Loucy (cell line): ENCODE measurements at regions not wholly inside any gene's neighbourhood (a gene's known extent, or its start where the extent isn't known, plus 50 kb on each side); places are given as distances from the start of the nearest gene placed in this dataset.

Experiments
- H2AFZ ChIP-seq: fragments of 200-600 bp; sonication (generic); 2 replicates; pipeline ENCODE4 v1.6.0; 2016; ENCODE audit warnings: antibody characterized with exemption, mild to moderate bottlenecking, low read length, moderate library complexity
- H3F3A ChIP-seq: fragments of 200-600 bp; 2 replicates; pipeline ENCODE4 v1.6.0; 2016; ENCODE audit warnings: antibody characterized with exemption, low read depth, mild to moderate bottlenecking
- H3K27me3 ChIP-seq: fragments of 200-600 bp; sonication (generic); 2 replicates; pipeline ENCODE4 v1.6.1; 2014; ENCODE audit warnings: low read length, mild to moderate bottlenecking; ENCODE audit not compliant: insufficient read depth, poor library complexity, severe bottlenecking
- H3K36me3 ChIP-seq: fragments of 200-600 bp; sonication (generic); 2 replicates; pipeline ENCODE4 v1.6.1; 2016; ENCODE audit warnings: low read length; ENCODE audit not compliant: insufficient read depth
- H3K4me1 ChIP-seq: fragments of 200-600 bp; sonication (generic); 2 replicates; pipeline ENCODE4 v1.5.1; 2014; ENCODE audit warnings: low read length, mild to moderate bottlenecking; ENCODE audit not compliant: insufficient read depth, poor library complexity, severe bottlenecking
- H3K4me2 ChIP-seq: fragments of 200-600 bp; sonication (generic); 2 replicates; pipeline ENCODE4 v1.6.0; 2014; ENCODE audit warnings: antibody characterized with exemption, low read length, low read depth, mild to moderate bottlenecking; ENCODE audit not compliant: poor library complexity, severe bottlenecking
- H3K4me3 ChIP-seq: fragments of 200-600 bp; sonication (generic); 2 replicates; pipeline ENCODE4 v1.5.1; 2014; ENCODE audit warnings: low read length, mild to moderate bottlenecking, mixed read lengths; ENCODE audit not compliant: poor library complexity, severe bottlenecking
- H3K79me2 ChIP-seq: fragments of 200-600 bp; sonication (generic); 2 replicates; pipeline ENCODE4 v1.6.1; 2014; ENCODE audit warnings: low read length; ENCODE audit not compliant: insufficient read depth
- H3K9ac ChIP-seq: fragments of 200-600 bp; sonication (generic); 2 replicates; pipeline ENCODE4 v1.6.0; 2014; ENCODE audit warnings: mild to moderate bottlenecking, low read depth, low read length, moderate library complexity; ENCODE audit not compliant: poor library complexity, severe bottlenecking
- H3K9me2 ChIP-seq: fragments of 200-600 bp; sonication (generic); replicated peaks from 2 replicates; pipeline ENCODE4 v1.6.1; 2016; ENCODE audit warnings: low read depth, low read length, mixed read lengths
- H3K9me3 ChIP-seq: fragments of 200-600 bp; sonication (generic); 2 replicates; pipeline ENCODE4 v1.6.1; 2014; ENCODE audit warnings: mild to moderate bottlenecking, antibody characterized with exemption, low read length, low read depth; ENCODE audit not compliant: insufficient read depth
- H4K20me1 ChIP-seq: fragments of 200-600 bp; sonication (generic); 2 replicates; pipeline ENCODE4 v1.6.0; 2014; ENCODE audit warnings: antibody characterized with exemption, low read length, mild to moderate bottlenecking; ENCODE audit not compliant: insufficient read depth, poor library complexity, severe bottlenecking
- EZH2phosphoT487 ChIP-seq: fragments of 200-600 bp; IDR thresholded peaks from 2 replicates; pipeline ENCODE4 v1.6.1; 2018; ENCODE audit warnings: antibody characterized with exemption, mild to moderate bottlenecking, moderate library complexity, borderline replicate concordance
- TF ChIP-seq, protein P1 (sequence below): fragments of 200-600 bp; sonication (generic); conservative IDR thresholded peaks from 2 replicates; pipeline ENCODE4 v1.5.1; 2014; ENCODE audit warnings: mild to moderate bottlenecking, antibody characterized with exemption, low read length

DNA sequence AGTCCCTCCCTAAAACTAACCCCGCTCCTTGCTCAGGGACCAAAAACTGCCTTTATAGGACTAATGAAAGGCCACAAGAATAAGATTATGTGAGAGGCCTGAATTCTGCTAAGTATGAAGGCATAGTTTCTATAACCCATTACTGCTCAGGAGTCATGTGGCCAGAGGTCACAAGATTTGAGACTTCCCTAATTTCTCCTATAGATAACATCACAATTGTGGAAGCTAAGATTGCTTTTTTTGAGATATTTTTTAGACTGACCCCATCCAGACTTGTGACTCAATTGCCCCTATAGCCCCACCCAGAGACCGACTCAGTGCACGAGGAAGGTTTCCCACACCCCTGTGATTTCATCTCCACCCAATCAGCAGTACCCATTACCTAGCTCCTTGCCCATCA, 504.1 kb upstream of the GOT2 start:
- Histone ChIP-seq H3K4me3 (no peak overlapping the region), H3K4me2 (no peak overlapping the region), H2AFZ (no peak overlapping the region), H3F3A (no peaks in the 10 kb centered on the region), H3K9ac (no peak overlapping the region), H3K36me3 (no peaks in the 10 kb centered on the region), H3K27me3 (no peaks in the 10 kb centered on the region), H4K20me1 (no peaks in the 10 kb centered on the region), H3K9me3 (no peaks in the 10 kb centered on the region), H3K4me1 (no peaks in the 10 kb centered on the region), H3K9me2 (no peaks in the 10 kb centered on the region), H3K79me2 (no peaks in the 10 kb centered on the region)
- no peak for TF ChIP-seq EZH2phosphoT487
- TF ChIP-seq, protein P1, sequence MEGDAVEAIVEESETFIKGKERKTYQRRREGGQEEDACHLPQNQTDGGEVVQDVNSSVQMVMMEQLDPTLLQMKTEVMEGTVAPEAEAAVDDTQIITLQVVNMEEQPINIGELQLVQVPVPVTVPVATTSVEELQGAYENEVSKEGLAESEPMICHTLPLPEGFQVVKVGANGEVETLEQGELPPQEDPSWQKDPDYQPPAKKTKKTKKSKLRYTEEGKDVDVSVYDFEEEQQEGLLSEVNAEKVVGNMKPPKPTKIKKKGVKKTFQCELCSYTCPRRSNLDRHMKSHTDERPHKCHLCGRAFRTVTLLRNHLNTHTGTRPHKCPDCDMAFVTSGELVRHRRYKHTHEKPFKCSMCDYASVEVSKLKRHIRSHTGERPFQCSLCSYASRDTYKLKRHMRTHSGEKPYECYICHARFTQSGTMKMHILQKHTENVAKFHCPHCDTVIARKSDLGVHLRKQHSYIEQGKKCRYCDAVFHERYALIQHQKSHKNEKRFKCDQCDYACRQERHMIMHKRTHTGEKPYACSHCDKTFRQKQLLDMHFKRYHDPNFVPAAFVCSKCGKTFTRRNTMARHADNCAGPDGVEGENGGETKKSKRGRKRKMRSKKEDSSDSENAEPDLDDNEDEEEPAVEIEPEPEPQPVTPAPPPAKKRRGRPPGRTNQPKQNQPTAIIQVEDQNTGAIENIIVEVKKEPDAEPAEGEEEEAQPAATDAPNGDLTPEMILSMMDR = no peak

DNA sequence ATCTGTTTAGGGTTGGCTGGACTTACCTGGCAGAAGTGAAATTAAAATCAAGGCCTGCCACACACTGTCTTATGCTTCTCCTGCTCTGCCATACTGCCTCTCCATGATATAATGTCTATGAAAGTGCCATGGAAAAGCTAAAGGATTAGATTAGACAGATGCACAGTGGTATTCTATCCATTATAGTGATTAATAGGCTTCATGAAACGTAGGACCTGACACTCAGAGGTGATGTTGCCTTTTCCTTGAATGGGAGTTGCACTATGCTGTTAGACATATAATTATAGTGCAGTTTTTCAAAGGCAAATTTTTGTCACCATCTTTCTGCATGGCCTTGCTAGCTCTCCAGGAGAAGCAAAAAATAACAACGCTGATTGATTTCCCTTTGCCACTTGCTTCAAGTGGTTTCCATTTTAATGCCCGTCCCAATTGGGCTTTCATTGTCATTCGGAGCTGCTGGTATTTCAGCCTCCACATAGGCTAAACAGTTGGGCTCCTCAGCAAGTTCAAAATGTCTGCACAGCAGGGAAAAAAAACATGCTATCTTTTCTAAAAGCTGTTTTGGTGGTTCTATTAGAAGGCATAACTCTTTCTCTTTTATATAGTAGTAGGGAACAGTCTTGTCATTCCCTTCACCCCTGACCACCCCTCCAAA, 502.8 kb upstream of the GOT2 start:
- H2AFZ ChIP-seq = no peak overlapping the region
- no peak overlapping the region for H3K9ac ChIP-seq

DNA sequence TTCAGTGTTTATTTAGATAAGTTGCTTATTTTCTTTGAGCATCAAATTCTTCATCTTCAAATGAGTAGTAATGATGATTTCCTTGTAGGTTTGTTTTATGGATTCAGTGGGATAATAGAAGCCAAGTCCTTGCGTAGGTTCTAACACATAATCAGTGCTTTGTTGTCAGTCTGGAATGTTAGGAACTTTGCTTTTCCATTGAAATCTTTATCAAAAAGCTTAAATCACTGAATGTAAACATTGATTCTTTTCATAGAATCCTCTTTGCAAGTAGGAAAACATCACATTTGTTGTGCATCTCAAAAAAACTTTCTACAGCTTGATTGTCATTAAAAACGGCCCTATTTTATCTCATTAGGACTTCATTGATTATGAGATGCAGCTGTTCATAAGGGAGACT, 490.3 kb upstream of the GOT2 start:
- no peaks in the 10 kb centered on the region for H4K20me1 ChIP-seq
- no peak overlapping the region for H2AFZ ChIP-seq
- no peaks in the 10 kb centered on the region for H3F3A ChIP-seq
- H3K36me3 ChIP-seq = no peaks in the 10 kb centered on the region
- TF ChIP-seq, protein P1 = no peak
- no peak for TF ChIP-seq EZH2phosphoT487
- no peak overlapping the region for H3K4me3 ChIP-seq
- H3K9me3 ChIP-seq = no peaks in the 10 kb centered on the region
- H3K4me1 ChIP-seq = no peaks in the 10 kb centered on the region
- H3K4me2 ChIP-seq = no peak overlapping the region
- H3K9me2 ChIP-seq = no peaks in the 10 kb centered on the region
- H3K79me2 ChIP-seq = no peaks in the 10 kb centered on the region
- H3K27me3 ChIP-seq = no peaks in the 10 kb centered on the region
- H3K9ac ChIP-seq = no peak overlapping the region

More for the DNA sequence above, 502.8 kb upstream of the GOT2 start:
- Histone ChIP-seq H3K4me1 (no peaks in the 10 kb centered on the region), H4K20me1 (no peaks in the 10 kb centered on the region), H3F3A (no peaks in the 10 kb centered on the region), H3K4me2 (no peak overlapping the region), H3K27me3 (no peaks in the 10 kb centered on the region), H3K9me2 (no peaks in the 10 kb centered on the region), H3K9me3 (no peaks in the 10 kb centered on the region), H3K79me2 (no peaks in the 10 kb centered on the region), H3K36me3 (no peaks in the 10 kb centered on the region), H3K4me3 (no peak overlapping the region)
- TF ChIP-seq EZH2phosphoT487 = no peak
- TF ChIP-seq, protein P1 = no peak
